KMS-11 (cell line): ENCODE measurements at regions not wholly inside any gene's neighbourhood (a gene's known extent, or its start where the extent isn't known, plus 50 kb on each side); places are given as distances from the start of the nearest gene placed in this dataset.

Source experiments
- H2AFZ ChIP-seq: fragments of 200-600 bp; sonication (generic); 2 replicates; pipeline ENCODE4 v1.6.1; 2016; ENCODE audit warnings: antibody characterized with exemption, mixed run types, low read depth
- H3K27ac ChIP-seq: fragments of 200-600 bp; sonication (generic); 2 replicates; pipeline ENCODE4 v1.6.1; 2016; ENCODE audit warnings: mild to moderate bottlenecking, mixed run types
- H3K27me3 ChIP-seq: fragments of 200-600 bp; sonication (generic); 2 replicates; pipeline ENCODE4 v1.6.1; 2017; ENCODE audit warnings: mild to moderate bottlenecking, low read depth, mixed run types, moderate library complexity; ENCODE audit not compliant: insufficient read depth
- H3K36me3 ChIP-seq: fragments of 200-600 bp; sonication (generic); 2 replicates; pipeline ENCODE4 v1.6.1; 2017; ENCODE audit warnings: mild to moderate bottlenecking, mixed run types; ENCODE audit not compliant: insufficient read depth
- H3K4me1 ChIP-seq: fragments of 200-600 bp; sonication (generic); 2 replicates; pipeline ENCODE4 v1.6.1; 2016; ENCODE audit warnings: mild to moderate bottlenecking, low read depth, mixed run types; ENCODE audit not compliant: poor library complexity, severe bottlenecking
- H3K4me2 ChIP-seq: fragments of 200-600 bp; sonication (generic); 2 replicates; pipeline ENCODE4 v1.7.0; 2016; ENCODE audit warnings: mild to moderate bottlenecking, mixed run types
- H3K4me3 ChIP-seq: fragments of 200-600 bp; sonication (generic); IDR thresholded peaks from 2 replicates; pipeline ENCODE4 v1.6.1; 2017; ENCODE audit warnings: low read depth, low read length, mixed read lengths; ENCODE audit not compliant: insufficient read depth
- H3K79me2 ChIP-seq: fragments of 200-600 bp; sonication (generic); 2 replicates; pipeline ENCODE4 v1.6.1; 2016; ENCODE audit warnings: low read depth, mixed run types; ENCODE audit not compliant: insufficient read depth
- H3K9ac ChIP-seq: fragments of 200-600 bp; sonication (generic); 2 replicates; pipeline ENCODE4 v1.6.1; 2016; ENCODE audit warnings: mild to moderate bottlenecking, mixed run types
- H4K20me1 ChIP-seq: fragments of 200-600 bp; sonication (generic); 2 replicates; pipeline ENCODE4 v1.6.1; 2016; ENCODE audit warnings: mild to moderate bottlenecking, mixed run types; ENCODE audit not compliant: insufficient read depth
- TF ChIP-seq, protein P1 (sequence below): fragments of 200-600 bp; sonication (generic); conservative IDR thresholded peaks from 2 replicates; pipeline ENCODE4 v1.6.1; 2017; ENCODE audit warnings: low read depth, mild to moderate bottlenecking, antibody characterized with exemption, low read length, moderate library complexity, mixed read lengths

DNA sequence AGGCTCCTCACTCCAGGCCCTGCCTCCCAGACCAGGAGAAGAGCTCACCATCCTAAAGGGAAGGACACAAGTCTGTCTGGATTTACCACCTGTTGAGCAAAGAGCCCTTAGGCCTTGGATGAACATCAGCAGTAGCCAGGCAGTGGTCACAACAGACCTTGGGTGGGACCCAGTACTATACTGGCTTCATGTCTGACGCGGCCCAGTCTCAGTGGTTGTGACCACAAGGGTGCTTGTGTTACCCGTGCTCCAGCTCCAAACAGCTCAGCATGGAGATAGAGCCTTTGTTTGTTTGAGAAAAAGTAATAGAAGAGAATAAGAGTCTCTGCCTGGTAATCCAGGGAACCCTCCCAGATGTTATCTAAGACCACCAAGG, 617.4 kb downstream of the BRINP1 start:
- Histone ChIP-seq H3K9ac (no peak overlapping the region), H3K4me3 (no peak overlapping the region), H3K27me3 (no peaks in the 10 kb centered on the region), H3K4me2 (no peak overlapping the region), H3K36me3 (no peaks in the 10 kb centered on the region), H3K79me2 (no peaks in the 10 kb centered on the region), H2AFZ (no peak overlapping the region), H4K20me1 (no peaks in the 10 kb centered on the region), H3K27ac (no peak overlapping the region), H3K4me1 (no peaks in the 10 kb centered on the region)
- TF ChIP-seq, protein P1, sequence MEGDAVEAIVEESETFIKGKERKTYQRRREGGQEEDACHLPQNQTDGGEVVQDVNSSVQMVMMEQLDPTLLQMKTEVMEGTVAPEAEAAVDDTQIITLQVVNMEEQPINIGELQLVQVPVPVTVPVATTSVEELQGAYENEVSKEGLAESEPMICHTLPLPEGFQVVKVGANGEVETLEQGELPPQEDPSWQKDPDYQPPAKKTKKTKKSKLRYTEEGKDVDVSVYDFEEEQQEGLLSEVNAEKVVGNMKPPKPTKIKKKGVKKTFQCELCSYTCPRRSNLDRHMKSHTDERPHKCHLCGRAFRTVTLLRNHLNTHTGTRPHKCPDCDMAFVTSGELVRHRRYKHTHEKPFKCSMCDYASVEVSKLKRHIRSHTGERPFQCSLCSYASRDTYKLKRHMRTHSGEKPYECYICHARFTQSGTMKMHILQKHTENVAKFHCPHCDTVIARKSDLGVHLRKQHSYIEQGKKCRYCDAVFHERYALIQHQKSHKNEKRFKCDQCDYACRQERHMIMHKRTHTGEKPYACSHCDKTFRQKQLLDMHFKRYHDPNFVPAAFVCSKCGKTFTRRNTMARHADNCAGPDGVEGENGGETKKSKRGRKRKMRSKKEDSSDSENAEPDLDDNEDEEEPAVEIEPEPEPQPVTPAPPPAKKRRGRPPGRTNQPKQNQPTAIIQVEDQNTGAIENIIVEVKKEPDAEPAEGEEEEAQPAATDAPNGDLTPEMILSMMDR, result no peak

DNA sequence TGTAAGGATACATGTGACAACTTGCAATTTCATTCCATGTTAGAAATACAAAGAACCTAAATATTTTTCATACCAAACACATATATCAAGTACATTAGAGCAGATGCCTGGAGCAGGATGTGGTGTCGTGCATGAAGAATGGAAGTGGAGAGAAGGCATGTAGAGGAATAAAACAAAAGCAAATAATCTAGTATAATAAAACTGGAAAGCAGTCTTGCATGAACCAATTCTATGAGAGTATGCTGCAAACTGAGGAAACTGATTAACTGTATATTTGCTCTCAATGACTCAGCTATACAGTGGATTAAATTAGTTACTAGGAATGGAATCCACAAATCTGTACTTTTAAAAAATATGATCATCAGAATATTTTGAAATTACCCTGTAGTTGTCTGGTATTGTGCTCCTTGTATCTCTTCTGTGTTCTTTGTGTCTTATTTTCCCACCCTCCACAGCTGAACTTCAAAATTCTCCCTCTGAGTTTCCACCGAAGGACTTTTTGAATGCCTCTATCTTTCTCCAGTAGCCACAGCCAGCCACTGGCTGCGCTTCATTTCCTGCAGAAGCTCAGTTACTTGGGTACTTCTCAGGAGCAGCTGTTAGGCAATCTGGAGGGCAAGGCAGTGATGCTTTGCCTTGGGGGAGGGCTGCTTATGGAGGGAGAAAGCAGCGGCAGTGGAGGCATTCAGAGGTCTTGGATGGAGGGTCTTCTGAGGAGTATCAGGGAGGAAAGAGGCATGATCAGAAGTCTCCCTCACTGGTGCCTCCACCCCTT, 608.0 kb downstream of the BRINP1 start:
- Histone ChIP-seq H3K4me3 (no peak overlapping the region), H3K4me1 (no peaks in the 10 kb centered on the region), H2AFZ (no peak overlapping the region), H3K27ac (no peak overlapping the region), H3K79me2 (no peaks in the 10 kb centered on the region), H3K36me3 (no peaks in the 10 kb centered on the region), H3K27me3 (no peaks in the 10 kb centered on the region), H3K4me2 (no peak overlapping the region), H4K20me1 (no peaks in the 10 kb centered on the region), H3K9ac (no peak overlapping the region)
- TF ChIP-seq, protein P1, result no peak

DNA sequence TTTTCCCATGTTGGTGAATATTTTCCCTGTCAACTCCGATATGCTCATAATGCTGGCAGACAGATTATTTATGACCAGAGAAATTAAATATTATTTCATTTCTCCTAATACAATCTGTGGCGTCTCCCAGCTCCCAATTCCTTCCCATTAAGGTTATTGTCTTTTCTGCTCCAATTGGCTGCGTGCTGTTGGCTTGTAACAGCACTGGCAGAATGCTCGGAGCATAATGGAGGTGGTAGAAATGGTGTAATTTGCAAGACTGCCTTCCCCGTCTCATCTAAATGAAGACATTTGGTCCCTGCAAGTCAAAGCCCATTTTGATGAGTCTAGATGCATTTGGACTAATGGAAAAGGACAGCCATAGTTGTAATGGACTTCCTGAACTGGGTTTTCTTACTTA, 601.7 kb downstream of the BRINP1 start:
- Histone ChIP-seq H3K79me2 (no peaks in the 10 kb centered on the region), H3K27ac (no peak overlapping the region), H3K9ac (no peak overlapping the region), H3K4me1 (no peaks in the 10 kb centered on the region), H3K27me3 (no peaks in the 10 kb centered on the region), H4K20me1 (no peaks in the 10 kb centered on the region), H3K36me3 (no peaks in the 10 kb centered on the region), H3K4me3 (no peak overlapping the region), H2AFZ (no peak overlapping the region), H3K4me2 (no peak overlapping the region)
- TF ChIP-seq, protein P1, result no peak

DNA sequence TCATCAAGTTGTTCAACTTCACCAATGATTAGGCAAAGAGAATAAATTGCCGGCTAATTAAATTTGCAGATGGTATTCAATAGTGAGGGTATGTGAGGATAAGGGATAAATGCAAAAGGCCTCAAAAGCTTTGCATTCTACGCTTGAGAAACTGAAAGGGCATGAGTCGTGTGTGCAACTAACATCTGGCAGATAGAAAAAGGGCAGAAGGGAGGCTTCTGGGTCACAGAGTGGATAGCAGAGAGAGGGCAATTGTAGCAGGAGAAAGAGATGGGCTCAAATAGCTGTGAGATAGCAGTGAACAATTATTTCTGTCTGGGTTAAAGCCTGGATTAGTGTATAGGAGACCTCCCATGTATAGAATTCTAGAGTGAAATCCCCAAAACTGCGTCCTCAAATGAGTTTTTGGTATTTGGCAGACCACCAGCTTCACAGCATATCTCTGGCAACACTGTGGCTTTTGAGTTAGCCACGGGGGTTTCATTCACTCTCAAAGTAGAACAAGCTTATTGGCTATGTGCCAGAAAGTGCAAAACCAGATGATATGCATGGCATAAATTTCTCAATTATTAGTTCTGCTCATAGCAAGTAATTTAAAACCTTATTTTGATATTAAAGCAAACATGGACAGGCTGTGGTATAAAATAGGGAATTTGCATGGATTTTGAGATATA, 586.3 kb downstream of the BRINP1 start:
- H3K27me3 ChIP-seq, result no peaks in the 10 kb centered on the region
- TF ChIP-seq, protein P1, result no peak
- H3K79me2 ChIP-seq, result no peaks in the 10 kb centered on the region
- H3K36me3 ChIP-seq, result no peaks in the 10 kb centered on the region
- no peaks in the 10 kb centered on the region for H4K20me1 ChIP-seq
- peaks cover 58% of the 10 kb centered on the region for H3K4me1 ChIP-seq
- H3K4me2 ChIP-seq, result peak overlapping the region; percentile 47
- no peak overlapping the region for H2AFZ ChIP-seq
- H3K4me3 ChIP-seq, result no peak overlapping the region
- peak overlapping the region; percentile 64 for H3K27ac ChIP-seq
- no peak overlapping the region; the same call in 1 of the 2 replicates for H3K9ac ChIP-seq
